Stimulated activated CD4-positive, alpha-beta T cell treated with anti-CD3 and anti-CD28 coated beads, Interleukin-1b, Interleukin-23, amount 100 ng/mL, for 48 hours (primary cell): ENCODE measurements at regions not wholly inside any gene's neighbourhood (a gene's known extent, or its start where the extent isn't known, plus 50 kb on each side); places are given as distances from the start of the nearest gene placed in this dataset.
"Not testable (repeated sequence)": the region's sequence is repeated elsewhere in the genome, so short reads cannot be mapped to it uniquely, and the experiment has no call there.

Experiments
- DNase-seq: peaks from one replicate; pipeline ENCODE4 v3.0.0-alpha.2; 2020

- no peak for DNase-seq
Measured at GRCh38 chr11:38384568-38384967, 1786.5 kb upstream of the RAG2 start.

GRCh38 chr11:38365274-38365673 is 1767.2 kb upstream of the RAG2 start:
- DNase-seq: no peak

- no peak for DNase-seq
Measured at GRCh38 chr11:38356255-38356654, 1758.2 kb upstream of the RAG2 start.

- DNase-seq: no peak
Measured at GRCh38 chr11:38345286-38345685, 1747.2 kb upstream of the RAG2 start.

GRCh38 chr11:38341612-38342011 is 1743.6 kb upstream of the RAG2 start:
- not testable (repeated sequence) for DNase-seq

GRCh38 chr11:38339835-38340440 is 1741.9 kb upstream of the RAG2 start:
- DNase-seq: no peak

- not testable (repeated sequence) for DNase-seq
Measured at GRCh38 chr11:38338022-38338421, 1740.0 kb upstream of the RAG2 start.

- DNase-seq: no peak
Measured at GRCh38 chr11:38332046-38332445, 1734.0 kb upstream of the RAG2 start.

- no peak for DNase-seq
Measured at GRCh38 chr11:38330578-38330977, 1732.5 kb upstream of the RAG2 start.

GRCh38 chr11:38323961-38324761 is 1726.1 kb upstream of the RAG2 start:
- DNase-seq: no peak

- no peak for DNase-seq
Measured at GRCh38 chr11:38315151-38315550, 1717.1 kb upstream of the RAG2 start.

- no peak for DNase-seq
Measured at GRCh38 chr11:38307455-38307854, 1709.4 kb upstream of the RAG2 start.

GRCh38 chr11:38305682-38306081 is 1707.6 kb upstream of the RAG2 start:
- no peak for DNase-seq

- DNase-seq: no peak
Measured at GRCh38 chr11:38304926-38305325, 1706.9 kb upstream of the RAG2 start.

- no peak for DNase-seq
Measured at GRCh38 chr11:38302564-38302963, 1704.5 kb upstream of the RAG2 start.

GRCh38 chr11:38300570-38300969 is 1702.5 kb upstream of the RAG2 start:
- no peak for DNase-seq

GRCh38 chr11:38296211-38296776 is 1698.3 kb upstream of the RAG2 start:
- DNase-seq: no peak

GRCh38 chr11:38282718-38283117 is 1684.7 kb upstream of the RAG2 start:
- DNase-seq: no peak

GRCh38 chr11:38278457-38279141 is 1680.6 kb upstream of the RAG2 start:
- no peak for DNase-seq

GRCh38 chr11:38274031-38274430 is 1676.0 kb upstream of the RAG2 start:
- no peak for DNase-seq

GRCh38 chr11:38272376-38272775 is 1674.3 kb upstream of the RAG2 start:
- DNase-seq: no peak

- DNase-seq: no peak
Measured at GRCh38 chr11:38266691-38267090, 1668.7 kb upstream of the RAG2 start.

GRCh38 chr11:38256436-38256835 is 1658.4 kb upstream of the RAG2 start:
- DNase-seq: no peak

- DNase-seq: no peak
Measured at GRCh38 chr11:38254913-38255312, 1656.9 kb upstream of the RAG2 start.
